Esophagus muscularis mucosa (tissue), 4 donors: ENCODE measurements at regions not wholly inside any gene's neighbourhood (a gene's known extent, or its start where the extent isn't known, plus 50 kb on each side); places are given as distances from the start of the nearest gene placed in this dataset.

Source experiments
- EP300 ChIP-seq: sonication (generic); formaldehyde crosslinking; IDR thresholded peaks from one replicate; pipeline ENCODE4 v1.6.1; 2017; ENCODE audit warnings: antibody characterized with exemption
- POLR2A ChIP-seq: fragments of 450-650 bp; IDR thresholded peaks from one replicate; pipeline ENCODE4 v1.6.1; 2017; ENCODE audit warnings: antibody characterized with exemption, moderate library complexity, mild to moderate bottlenecking, low read depth
- TF ChIP-seq, protein P1 (sequence below), 3 experiments: fragments of 200-600 bp in 2 of 3; fragments of 450-650 bp in 1 of 3; sonication (generic) in 2 of 3; IDR thresholded peaks; one replicate each; pipeline ENCODE4 v1.5.1; 2017 to 2019; ENCODE audit warnings: antibody characterized with exemption in 3 of 3, mild to moderate bottlenecking in 2 of 3, moderate library complexity in 1 of 3

DNA sequence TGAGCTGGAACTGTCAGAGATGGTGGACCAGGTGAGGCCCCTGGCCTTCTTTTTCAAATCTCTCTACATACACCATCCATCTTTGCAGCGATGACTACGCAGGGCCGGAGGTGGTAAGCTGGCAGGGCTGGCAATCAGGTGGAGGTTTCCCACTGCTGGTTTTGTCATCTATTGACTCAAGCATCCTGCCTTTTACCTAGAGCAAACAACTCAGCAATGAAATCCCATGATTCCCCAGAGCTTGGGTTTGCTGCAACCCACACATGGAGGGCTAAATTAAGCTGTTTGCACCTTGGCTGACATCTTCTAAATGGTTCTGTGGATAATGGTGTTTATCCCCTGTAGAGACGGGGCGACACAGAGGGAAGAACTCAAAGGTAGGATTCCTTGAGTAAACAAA lies 170.2 kb downstream of the SCP2D1 start:
- no peak for TF ChIP-seq POLR2A
- TF ChIP-seq, protein P1, sequence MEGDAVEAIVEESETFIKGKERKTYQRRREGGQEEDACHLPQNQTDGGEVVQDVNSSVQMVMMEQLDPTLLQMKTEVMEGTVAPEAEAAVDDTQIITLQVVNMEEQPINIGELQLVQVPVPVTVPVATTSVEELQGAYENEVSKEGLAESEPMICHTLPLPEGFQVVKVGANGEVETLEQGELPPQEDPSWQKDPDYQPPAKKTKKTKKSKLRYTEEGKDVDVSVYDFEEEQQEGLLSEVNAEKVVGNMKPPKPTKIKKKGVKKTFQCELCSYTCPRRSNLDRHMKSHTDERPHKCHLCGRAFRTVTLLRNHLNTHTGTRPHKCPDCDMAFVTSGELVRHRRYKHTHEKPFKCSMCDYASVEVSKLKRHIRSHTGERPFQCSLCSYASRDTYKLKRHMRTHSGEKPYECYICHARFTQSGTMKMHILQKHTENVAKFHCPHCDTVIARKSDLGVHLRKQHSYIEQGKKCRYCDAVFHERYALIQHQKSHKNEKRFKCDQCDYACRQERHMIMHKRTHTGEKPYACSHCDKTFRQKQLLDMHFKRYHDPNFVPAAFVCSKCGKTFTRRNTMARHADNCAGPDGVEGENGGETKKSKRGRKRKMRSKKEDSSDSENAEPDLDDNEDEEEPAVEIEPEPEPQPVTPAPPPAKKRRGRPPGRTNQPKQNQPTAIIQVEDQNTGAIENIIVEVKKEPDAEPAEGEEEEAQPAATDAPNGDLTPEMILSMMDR (IDR thresholded peaks at IDR 0.05) = no peak
- no peak for TF ChIP-seq EP300
